SK-N-MC (cell line): ENCODE measurements at regions not wholly inside any gene's neighbourhood (a gene's known extent, or its start where the extent isn't known, plus 50 kb on each side); places are given as distances from the start of the nearest gene placed in this dataset.

Source experiments
- DNase-seq: peaks from one replicate; pipeline ENCODE4 v3.0.0-alpha.2; 2011; ENCODE audit warnings: low read depth, low spot score
- H3K27ac ChIP-seq: fragments of 200-600 bp; sonication (generic); 2 replicates; pipeline ENCODE4 v1.5.1; 2016; ENCODE audit warnings: mixed run types
- H3K36me3 ChIP-seq: fragments of 200-600 bp; sonication (generic); 2 replicates; pipeline ENCODE4 v1.6.1; 2017; ENCODE audit warnings: antibody characterized with exemption, low read length, mixed read lengths; ENCODE audit not compliant: insufficient read depth
- H3K4me3 ChIP-seq: fragments of 200-600 bp; sonication (generic); 2 replicates; pipeline ENCODE4 v1.5.1; 2016
- H3K9ac ChIP-seq: fragments of 200-600 bp; sonication (generic); 2 replicates; pipeline ENCODE4 v1.8.0; 2017; ENCODE audit warnings: mixed run types, mixed read lengths; ENCODE audit not compliant: insufficient read length
- H3K9me3 ChIP-seq: fragments of 200-600 bp; sonication (generic); 2 replicates; pipeline ENCODE4 v1.6.1; 2017; ENCODE audit warnings: low read depth, mild to moderate bottlenecking, antibody characterized with exemption, low read length, moderate library complexity, mixed read lengths
- EZH2 ChIP-seq: fragments of 200-600 bp; sonication (generic); IDR thresholded peaks from one replicate; pipeline ENCODE4 v1.6.1; 2017; ENCODE audit warnings: antibody characterized with exemption
- FOXP2 ChIP-seq: optimal IDR thresholded peaks from 2 replicates; pipeline ENCODE3; 2011; ENCODE audit warnings: mild to moderate bottlenecking, moderate library complexity; ENCODE audit not compliant: insufficient read depth; ENCODE audit errors: extremely low read length, control extremely low read depth
- POLR2AphosphoS5 ChIP-seq: IDR thresholded peaks from 2 replicates; pipeline ENCODE4 v1.6.1; 2012; ENCODE audit warnings: mild to moderate bottlenecking, low read depth, low read length, borderline replicate concordance

GRCh38 chrX:45743081-45743533, 542.4 kb upstream of the DIPK2B start:
- Histone ChIP-seq H3K36me3 (peaks cover 17% of the 10 kb centered on the region), H3K9ac (no peak overlapping the region), H3K27ac (no peak overlapping the region), H3K4me3 (no peak overlapping the region), H3K9me3 (no peaks in the 10 kb centered on the region)
- DNase-seq, result no peak
- no peak for TF ChIP-seq EZH2
- no peak for TF ChIP-seq POLR2AphosphoS5
- TF ChIP-seq FOXP2, result no peak

GRCh38 chrX:45740291-45740690, 539.6 kb upstream of the DIPK2B start:
- no peak for DNase-seq
- TF ChIP-seq EZH2, result no peak
- TF ChIP-seq FOXP2, result no peak
- TF ChIP-seq POLR2AphosphoS5, result no peak
- H3K36me3 ChIP-seq, result no peaks in the 10 kb centered on the region; the same call in 1 of the 2 replicates
- no peak overlapping the region for H3K9ac ChIP-seq
- no peak overlapping the region for H3K4me3 ChIP-seq
- no peaks in the 10 kb centered on the region for H3K9me3 ChIP-seq
- H3K27ac ChIP-seq, result no peak overlapping the region

DNA sequence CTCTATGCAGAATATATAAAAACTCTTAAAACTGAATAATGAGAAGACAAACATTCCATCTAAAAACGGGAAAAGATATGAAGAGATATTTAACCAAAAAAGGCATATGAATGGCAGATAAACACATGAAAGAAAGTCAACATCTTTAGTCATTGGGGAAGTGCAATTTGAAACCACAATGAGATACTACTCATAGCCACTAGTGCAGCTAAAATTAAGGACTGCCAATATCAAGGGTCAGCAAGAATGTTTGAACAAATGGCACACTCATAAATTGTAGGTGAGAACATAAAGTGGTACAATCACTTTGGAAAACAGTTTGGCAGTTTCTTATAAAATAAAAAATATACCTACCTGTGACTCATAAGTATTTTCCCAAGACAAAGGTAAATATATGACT, 534.9 kb upstream of the DIPK2B start:
- TF ChIP-seq POLR2AphosphoS5 (no peak), FOXP2 (no peak), EZH2 (no peak)
- H3K36me3 ChIP-seq, result no peaks in the 10 kb centered on the region
- DNase-seq, result no peak
- H3K27ac ChIP-seq, result no peak overlapping the region
- H3K4me3 ChIP-seq, result no peak overlapping the region
- no peaks in the 10 kb centered on the region for H3K9me3 ChIP-seq
- no peak overlapping the region for H3K9ac ChIP-seq

DNA sequence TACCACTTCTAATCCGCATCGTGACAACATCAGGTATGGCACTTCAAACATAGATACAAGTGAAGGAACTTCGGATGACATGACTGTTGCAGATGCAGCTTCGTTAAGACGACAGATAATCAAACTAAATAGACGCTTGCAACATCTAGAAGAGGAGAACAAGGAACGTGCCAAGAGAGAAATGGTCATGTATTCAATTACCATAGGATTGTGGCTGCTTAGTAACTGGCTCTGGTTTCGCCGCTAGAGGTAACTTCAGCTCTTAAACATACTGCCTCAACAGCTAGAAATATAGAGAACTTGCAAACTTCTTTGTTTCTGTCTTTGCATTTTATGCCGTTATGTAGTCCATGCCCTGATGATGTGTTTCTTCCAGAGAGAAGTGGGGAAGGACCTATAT, 530.8 kb upstream of the DIPK2B start:
- no peaks in the 10 kb centered on the region for H3K36me3 ChIP-seq
- TF ChIP-seq EZH2, result no peak
- TF ChIP-seq POLR2AphosphoS5, result no peak
- TF ChIP-seq FOXP2, result no peak
- H3K9ac ChIP-seq, result no peak overlapping the region
- no peak overlapping the region for H3K4me3 ChIP-seq
- DNase-seq, result no peak
- no peak overlapping the region for H3K27ac ChIP-seq
- H3K9me3 ChIP-seq, result no peaks in the 10 kb centered on the region

GRCh38 chrX:45727761-45728160, 527.1 kb upstream of the DIPK2B start:
- H3K27ac ChIP-seq, result no peak overlapping the region
- DNase-seq, result no peak
- no peak overlapping the region for H3K4me3 ChIP-seq
- no peaks in the 10 kb centered on the region for H3K9me3 ChIP-seq
- no peak for TF ChIP-seq POLR2AphosphoS5
- no peak for TF ChIP-seq FOXP2
- TF ChIP-seq EZH2, result no peak
- no peaks in the 10 kb centered on the region for H3K36me3 ChIP-seq
- H3K9ac ChIP-seq, result no peak overlapping the region

DNA sequence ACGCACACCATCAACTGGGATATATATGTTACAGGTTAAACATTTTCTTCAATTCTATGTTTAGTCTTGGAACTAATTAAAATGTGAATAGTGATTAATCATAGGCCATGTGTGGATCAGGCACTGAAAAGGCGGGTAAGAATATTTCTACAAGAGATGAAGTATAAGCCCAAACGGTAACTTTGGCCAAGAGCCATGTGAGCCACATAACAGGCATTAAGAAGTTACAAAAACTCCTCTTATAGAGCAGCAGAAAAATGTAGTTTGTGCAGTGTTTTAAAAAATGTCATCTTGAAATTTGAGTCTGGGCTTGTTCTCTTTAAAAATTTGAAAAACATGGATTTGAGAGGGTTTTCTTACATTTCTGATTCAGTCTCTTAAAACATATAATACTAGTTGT, 521.8 kb upstream of the DIPK2B start:
- no peak overlapping the region for H3K4me3 ChIP-seq
- TF ChIP-seq POLR2AphosphoS5 (no peak), FOXP2 (no peak), EZH2 (no peak)
- H3K36me3 ChIP-seq, result no peaks in the 10 kb centered on the region
- no peak overlapping the region for H3K27ac ChIP-seq
- no peaks in the 10 kb centered on the region for H3K9me3 ChIP-seq
- DNase-seq, result no peak
- H3K9ac ChIP-seq, result no peak overlapping the region

DNA sequence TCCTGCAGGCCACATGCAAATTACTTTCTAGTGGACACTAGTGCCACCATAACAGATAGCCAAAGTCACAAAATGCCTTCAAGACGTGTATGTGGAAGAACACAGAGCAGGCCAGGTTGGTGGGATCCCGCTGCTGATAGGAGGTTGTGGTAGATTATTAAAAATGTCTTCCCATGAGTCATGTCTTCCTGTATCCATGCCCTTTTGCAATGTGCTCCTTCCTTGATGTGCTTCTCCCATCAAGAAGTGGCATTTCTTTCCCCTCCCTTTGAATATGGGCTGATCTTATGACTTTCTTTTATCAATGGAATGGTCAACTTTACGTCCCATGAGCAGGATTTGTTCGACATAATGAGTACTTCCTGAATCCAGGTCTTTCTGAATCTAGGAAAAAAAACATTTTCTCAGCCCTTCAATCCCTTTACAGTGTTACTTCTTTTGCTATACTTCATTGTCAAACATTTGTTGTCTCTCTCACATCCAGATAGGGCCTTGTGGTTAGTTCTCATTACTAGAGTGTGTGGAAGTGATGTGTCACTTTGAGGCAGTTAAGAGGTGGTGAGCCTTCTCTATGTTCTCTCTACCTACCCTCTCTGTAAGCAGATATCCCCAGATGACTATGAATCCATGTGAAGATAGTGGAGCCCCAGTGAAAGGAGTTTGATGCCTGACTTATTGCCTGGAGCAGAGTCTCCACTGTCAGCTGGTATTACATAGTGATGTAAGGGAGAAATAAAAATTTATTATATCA, 519.2 kb upstream of the DIPK2B start:
- no peak for TF ChIP-seq EZH2
- TF ChIP-seq POLR2AphosphoS5, result no peak
- TF ChIP-seq FOXP2, result no peak
- no peak overlapping the region for H3K4me3 ChIP-seq
- no peaks in the 10 kb centered on the region for H3K9me3 ChIP-seq

GRCh38 chrX:45718676-45719075, 518.0 kb upstream of the DIPK2B start:
- no peak overlapping the region for H3K27ac ChIP-seq
- TF ChIP-seq POLR2AphosphoS5 (no peak), FOXP2 (no peak), EZH2 (no peak)
- H3K4me3 ChIP-seq, result no peak overlapping the region
- no peak overlapping the region for H3K9ac ChIP-seq
- no peaks in the 10 kb centered on the region for H3K36me3 ChIP-seq
- no peaks in the 10 kb centered on the region for H3K9me3 ChIP-seq
- DNase-seq, result no peak

More for the DNA sequence above, 519.2 kb upstream of the DIPK2B start:
- DNase-seq, result no peak
- Histone ChIP-seq H3K27ac (no peak overlapping the region), H3K36me3 (no peaks in the 10 kb centered on the region), H3K9ac (no peak overlapping the region)

DNA sequence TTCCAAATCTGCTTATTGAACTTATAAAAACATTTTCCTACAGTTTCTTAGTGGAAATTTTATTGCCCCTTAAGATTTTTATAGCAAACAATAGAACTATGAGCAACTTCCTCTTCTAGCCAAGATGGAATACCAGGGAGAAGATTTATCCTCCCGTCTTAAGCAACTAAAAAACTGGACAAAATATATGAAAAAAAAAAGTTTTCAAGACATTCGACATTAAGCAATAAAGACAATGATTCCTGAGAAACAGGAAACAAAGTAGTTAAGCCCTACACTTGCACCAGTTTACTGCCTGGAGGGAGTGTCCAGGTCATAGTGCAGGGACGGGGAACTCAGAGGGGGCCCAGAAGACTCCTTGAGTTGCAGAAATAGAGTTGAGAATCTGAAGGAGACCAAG, 516.1 kb upstream of the DIPK2B start:
- Histone ChIP-seq H3K4me3 (no peak overlapping the region), H3K36me3 (no peaks in the 10 kb centered on the region), H3K9me3 (no peaks in the 10 kb centered on the region), H3K9ac (no peak overlapping the region), H3K27ac (no peak overlapping the region)
- TF ChIP-seq POLR2AphosphoS5 (no peak), EZH2 (no peak), FOXP2 (no peak)
- DNase-seq, result no peak
